OCI-LY7 (cell line): ENCODE measurements at regions not wholly inside any gene's neighbourhood (a gene's known extent, or its start where the extent isn't known, plus 50 kb on each side); places are given as distances from the start of the nearest gene placed in this dataset.
"Not testable (repeated sequence)": the region's sequence is repeated elsewhere in the genome, so short reads cannot be mapped to it uniquely, and the experiment has no call there.

Experiments
- BruUV-seq: library from RNA; stranded (reverse); fragments of 400-500 nt; replicated peaks from 2 replicates; lab custom pipeline; 2021; lab: Mats Ljungman, UMichigan
- CTCF ChIA-PET: fragments of 300-600 bp; sonication (Branson Sonifier 250); formaldehyde crosslinking; loops from one replicate; lab custom pipeline; 2022; ENCODE audit warnings: antibody characterized with exemption; ENCODE audit not compliant: unreplicated experiment; lab: Charles Lee
- POLR2A ChIA-PET: fragments of 300-600 bp; sonication (Branson Sonifier 250); formaldehyde crosslinking; loops from one replicate; lab custom pipeline; 2022; ENCODE audit warnings: antibody characterized with exemption; lab: Charles Lee
- DNase-seq: peaks from one replicate; pipeline ENCODE4 v3.0.0-alpha.2; 2015; ENCODE audit warnings: low spot score
- H2AFZ ChIP-seq: fragments of 200-600 bp; sonication (generic), shearing (Covaris generic); 2 replicates; pipeline ENCODE4 v1.6.1; 2014; ENCODE audit warnings: mild to moderate bottlenecking, antibody characterized with exemption, low read length, moderate library complexity
- H3K27ac ChIP-seq: fragments of 200-600 bp; sonication (generic); 2 replicates; pipeline ENCODE4 v1.5.1; 2014; ENCODE audit warnings: mixed run types, low read depth, mild to moderate bottlenecking, moderate library complexity, low read length, inconsistent platforms; ENCODE audit not compliant: poor library complexity, severe bottlenecking
- H3K36me3 ChIP-seq: fragments of 200-600 bp; sonication (generic); 2 replicates; pipeline ENCODE4 v1.6.1; 2014; ENCODE audit warnings: mild to moderate bottlenecking, antibody characterized with exemption, low read length, moderate library complexity, mixed read lengths; ENCODE audit not compliant: insufficient read depth
- H3K4me1 ChIP-seq: fragments of 200-600 bp; sonication (generic); 2 replicates; pipeline ENCODE4 v1.5.1; 2014; ENCODE audit warnings: mild to moderate bottlenecking, low read length; ENCODE audit not compliant: insufficient read depth, poor library complexity, severe bottlenecking
- H3K4me2 ChIP-seq: fragments of 200-600 bp; sonication (generic); 2 replicates; pipeline ENCODE4 v1.6.1; 2014; ENCODE audit warnings: mild to moderate bottlenecking, low read length
- H3K4me3 ChIP-seq: fragments of 200-600 bp; sonication (generic); 2 replicates; pipeline ENCODE4 v1.5.1; 2014; ENCODE audit warnings: mild to moderate bottlenecking, low read depth, low read length; ENCODE audit not compliant: poor library complexity, severe bottlenecking
- H3K79me2 ChIP-seq: fragments of 200-600 bp; sonication (generic); 2 replicates; pipeline ENCODE4 v1.6.1; 2016; ENCODE audit warnings: low read depth, mild to moderate bottlenecking, low read length, moderate library complexity, mixed read lengths; ENCODE audit not compliant: insufficient read depth
- H3K9me2 ChIP-seq: fragments of 200-600 bp; sonication (generic); 2 replicates; pipeline ENCODE4 v1.6.1; 2016; ENCODE audit warnings: mild to moderate bottlenecking, low read length, mixed read lengths; ENCODE audit not compliant: insufficient read depth
- H3K9me3 ChIP-seq: fragments of 200-600 bp; sonication (generic); 2 replicates; pipeline ENCODE4 v1.6.1; 2014; ENCODE audit warnings: mild to moderate bottlenecking, mixed run types, low read length, mixed read lengths
- H4K20me1 ChIP-seq: fragments of 200-600 bp; sonication (generic); 2 replicates; pipeline ENCODE4 v1.6.1; 2014; ENCODE audit warnings: mild to moderate bottlenecking, antibody characterized with exemption, low read length, moderate library complexity, mixed read lengths; ENCODE audit not compliant: insufficient read depth
- intact Hi-C: fragments of 100-400 bp; cut with micrococcal nuclease; formaldehyde crosslinking; loops from one replicate; pipeline ENCODE4 v1.10.0; 2022; ENCODE audit not compliant: unreplicated experiment

DNA sequence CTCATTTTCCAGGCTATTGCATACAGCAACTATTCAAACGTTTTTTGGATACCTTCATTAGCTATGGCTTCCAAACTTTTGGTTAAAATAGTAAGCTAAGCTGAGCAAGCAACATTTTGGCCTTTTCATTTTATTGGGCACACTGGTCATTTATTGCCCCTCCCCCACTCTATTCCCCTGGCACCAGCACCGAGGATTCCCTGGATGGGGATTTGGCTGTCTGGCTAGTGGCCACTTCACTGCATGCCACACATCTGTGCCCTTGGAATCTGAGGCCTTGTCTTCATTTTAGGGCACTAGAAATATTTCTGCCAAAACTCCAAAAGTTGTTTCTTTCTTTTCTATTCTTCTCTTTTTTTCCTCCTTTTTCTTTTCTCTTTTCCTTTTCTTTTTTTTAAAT is 980.7 kb downstream of the LTN1 start:
- H3K4me1 ChIP-seq, intact Hi-C loops, H3K4me3 ChIP-seq, H2AFZ ChIP-seq, H3K4me2 ChIP-seq, H3K79me2 ChIP-seq, DNase-seq, H4K20me1 ChIP-seq, BruUV-seq, H3K9me3 ChIP-seq, H3K36me3 ChIP-seq, POLR2A ChIA-PET, H3K9me2 ChIP-seq, H3K27ac ChIP-seq, CTCF ChIA-PET: not testable (repeated sequence)

GRCh38 chr21:28008245-28008644 is 984.4 kb downstream of the LTN1 start:
- H3K9me3 ChIP-seq, intact Hi-C loops, H3K4me1 ChIP-seq, H3K79me2 ChIP-seq, POLR2A ChIA-PET, H3K9me2 ChIP-seq, DNase-seq, H3K27ac ChIP-seq, H3K36me3 ChIP-seq, BruUV-seq, H2AFZ ChIP-seq, H4K20me1 ChIP-seq, H3K4me2 ChIP-seq, CTCF ChIA-PET, H3K4me3 ChIP-seq: not testable (repeated sequence)

DNA sequence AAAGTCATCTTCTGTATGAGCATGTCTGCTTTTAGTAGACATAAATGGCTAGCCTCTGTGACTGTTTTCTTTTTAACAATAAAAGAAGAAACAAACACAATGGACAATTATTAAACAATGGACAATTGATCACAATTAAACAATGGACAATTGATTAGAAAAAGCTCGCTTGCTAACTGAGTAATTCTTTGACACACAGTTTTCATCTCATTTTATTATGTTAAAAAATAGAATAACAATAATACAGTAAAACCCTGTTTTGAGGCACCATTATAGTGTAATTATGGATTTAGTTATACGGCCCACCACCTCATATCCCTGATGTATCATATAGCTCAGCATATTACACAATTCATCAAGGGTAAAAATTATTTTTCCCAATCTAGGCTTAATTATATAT is 989.0 kb downstream of the LTN1 start:
- H3K27ac ChIP-seq, H3K9me2 ChIP-seq, H2AFZ ChIP-seq, H3K79me2 ChIP-seq, intact Hi-C loops, CTCF ChIA-PET, H3K36me3 ChIP-seq, POLR2A ChIA-PET, BruUV-seq, H3K9me3 ChIP-seq, H3K4me1 ChIP-seq, H4K20me1 ChIP-seq, H3K4me2 ChIP-seq, H3K4me3 ChIP-seq, DNase-seq: not testable (repeated sequence)

- not testable (repeated sequence) for DNase-seq, H3K4me3 ChIP-seq, H3K79me2 ChIP-seq
Measured at GRCh38 chr21:27996906-27997305, 995.8 kb downstream of the LTN1 start.

DNA sequence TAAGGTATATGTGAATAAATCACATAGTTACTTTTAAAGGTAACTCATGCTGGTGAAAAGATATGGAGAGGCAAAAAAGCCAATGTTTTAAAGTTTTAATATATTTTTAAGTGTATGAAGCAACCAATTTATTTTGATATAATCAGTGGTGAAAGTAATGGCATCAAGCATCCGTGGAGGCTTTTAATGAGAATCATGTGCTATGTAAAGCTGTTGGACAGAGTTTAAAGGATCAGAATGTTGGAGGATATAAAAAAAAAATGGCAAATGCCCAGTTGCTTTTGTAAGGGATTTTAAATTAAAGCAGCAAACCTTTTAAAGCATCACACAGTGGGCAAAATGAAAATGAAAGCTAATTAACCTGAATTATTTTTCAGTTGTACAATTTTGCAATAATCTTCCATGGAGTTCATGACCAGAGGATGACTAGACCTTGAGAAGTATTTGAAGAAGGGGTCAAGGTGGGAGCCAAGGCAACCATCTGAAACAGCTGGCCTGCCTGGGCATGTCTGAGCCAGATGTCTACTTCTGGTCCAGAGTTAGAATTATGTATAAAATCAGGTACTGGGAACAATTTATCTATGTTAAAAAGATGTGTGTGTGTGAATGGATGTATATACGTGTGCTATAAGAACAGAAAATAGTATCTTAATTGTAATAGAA is 1007.9 kb downstream of the LTN1 start:
- intact Hi-C loops, H4K20me1 ChIP-seq, CTCF ChIA-PET, H3K4me1 ChIP-seq, DNase-seq, POLR2A ChIA-PET, H3K79me2 ChIP-seq, H3K9me3 ChIP-seq, BruUV-seq, H3K36me3 ChIP-seq, H3K9me2 ChIP-seq, H3K27ac ChIP-seq, H3K4me2 ChIP-seq, H3K4me3 ChIP-seq, H2AFZ ChIP-seq: not testable (repeated sequence)

More at GRCh38 chr21:27996906-27997305, 995.8 kb downstream of the LTN1 start:
- intact Hi-C loops, BruUV-seq, POLR2A ChIA-PET, H3K9me2 ChIP-seq, H3K4me2 ChIP-seq, H3K27ac ChIP-seq, H3K4me1 ChIP-seq, H3K36me3 ChIP-seq, H3K9me3 ChIP-seq, CTCF ChIA-PET, H4K20me1 ChIP-seq, H2AFZ ChIP-seq: not testable (repeated sequence)

DNA sequence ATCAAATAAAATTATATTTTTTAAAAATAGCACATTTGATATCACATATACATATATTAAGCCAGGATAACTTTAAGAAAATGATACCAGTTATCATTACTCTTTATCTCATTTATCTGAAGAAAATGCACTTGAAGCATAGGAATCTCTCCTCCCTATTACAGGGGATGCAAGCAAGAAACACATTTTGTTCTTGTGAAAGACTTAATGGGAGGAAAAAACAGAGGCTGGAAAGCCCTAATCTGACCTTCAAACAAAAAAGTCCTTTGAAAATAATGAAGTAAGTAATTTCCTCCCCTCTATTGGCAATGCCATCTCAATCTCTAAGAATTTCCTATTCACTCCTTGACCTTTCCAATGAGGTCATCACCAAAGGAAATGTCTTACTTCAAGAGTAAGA is 1012.6 kb upstream of the ADAMTS5 start:
- H3K36me3 ChIP-seq, H3K4me3 ChIP-seq, H3K4me2 ChIP-seq, H3K79me2 ChIP-seq, H3K27ac ChIP-seq, H2AFZ ChIP-seq, H4K20me1 ChIP-seq, CTCF ChIA-PET, DNase-seq, intact Hi-C loops, H3K9me2 ChIP-seq, POLR2A ChIA-PET, H3K4me1 ChIP-seq, BruUV-seq, H3K9me3 ChIP-seq: not testable (repeated sequence)
